HEK293T (cell line): ENCODE measurements at regions not wholly inside any gene's neighbourhood (a gene's known extent, or its start where the extent isn't known, plus 50 kb on each side); places are given as distances from the start of the nearest gene placed in this dataset.

ENCODE experiments used
- CTCF ChIA-PET: fragments of 350-600 bp; formaldehyde crosslinking; extraction: SDS; loops from one replicate; lab custom pipeline; 2021; ENCODE audit warnings: antibody characterized with exemption, inconsistent platforms; lab: Yijun Ruan, JAX
- POLR2A ChIA-PET: fragments of 350-600 bp; formaldehyde crosslinking; extraction: SDS; loops from one replicate; lab custom pipeline; 2020; ENCODE audit warnings: antibody characterized with exemption, inconsistent platforms; lab: Yijun Ruan, JAX
- DNase-seq: peaks from one replicate; pipeline ENCODE4 v3.0.0; 2012; ENCODE audit warnings: mixed read lengths; ENCODE audit errors: extremely low spot score
- ARNT ChIP-seq: fragments of 450-650 bp; IDR thresholded peaks from 2 replicates; pipeline ENCODE4 v1.6.1; 2017; ENCODE audit warnings: mild to moderate bottlenecking
- BHLHE40 ChIP-seq: fragments of 450-650 bp; IDR thresholded peaks from 2 replicates; pipeline ENCODE4 v1.6.1; 2016; ENCODE audit warnings: mild to moderate bottlenecking, moderate library complexity, borderline replicate concordance
- CTBP1 ChIP-seq: fragments of 450-650 bp; IDR thresholded peaks from 2 replicates; pipeline ENCODE4 v1.6.1; 2016; ENCODE audit warnings: borderline replicate concordance
- ELF4 ChIP-seq: fragments of 450-650 bp; IDR thresholded peaks from 2 replicates; pipeline ENCODE4 v1.6.1; 2017; ENCODE audit warnings: antibody characterized with exemption
- FOXA1 ChIP-seq: fragments of 450-650 bp; IDR thresholded peaks from 2 replicates; pipeline ENCODE4 v1.6.1; 2016; ENCODE audit warnings: mild to moderate bottlenecking
- FOXK2 ChIP-seq: fragments of 450-650 bp; IDR thresholded peaks from 2 replicates; pipeline ENCODE4 v1.6.1; 2016; ENCODE audit warnings: mild to moderate bottlenecking
- FOXM1 ChIP-seq: fragments of 450-650 bp; IDR thresholded peaks from 2 replicates; pipeline ENCODE4 v1.6.1; 2017; ENCODE audit warnings: mild to moderate bottlenecking, borderline replicate concordance
- HDGF ChIP-seq: fragments of 450-650 bp; IDR thresholded peaks from 2 replicates; pipeline ENCODE4 v1.6.1; 2017; ENCODE audit warnings: antibody characterized with exemption, borderline replicate concordance
- L3MBTL2 ChIP-seq: fragments of 450-650 bp; conservative IDR thresholded peaks from 2 replicates; pipeline ENCODE4 v1.6.1; 2016; ENCODE audit warnings: mild to moderate bottlenecking
- LEF1 ChIP-seq: fragments of 450-650 bp; IDR thresholded peaks from 2 replicates; pipeline ENCODE4 v1.6.1; 2017; ENCODE audit warnings: mild to moderate bottlenecking, borderline replicate concordance
- NFRKB ChIP-seq: fragments of 450-650 bp; IDR thresholded peaks from 2 replicates; pipeline ENCODE4 v1.6.1; 2016; ENCODE audit warnings: mild to moderate bottlenecking, moderate library complexity
- SP1 ChIP-seq: fragments of 450-650 bp; IDR thresholded peaks from 2 replicates; pipeline ENCODE4 v1.6.1; 2017
- SUZ12 ChIP-seq: fragments of 450-650 bp; IDR thresholded peaks from 2 replicates; pipeline ENCODE4 v1.6.1; 2016; ENCODE audit warnings: mild to moderate bottlenecking
- TARDBP ChIP-seq: fragments of 450-650 bp; IDR thresholded peaks from 2 replicates; pipeline ENCODE4 v1.6.1; 2016
- ZNF384 ChIP-seq: fragments of 450-650 bp; IDR thresholded peaks from 2 replicates; pipeline ENCODE4 v1.6.1; 2016
- TF ChIP-seq, protein P1 (sequence below): fragments of 450-650 bp; IDR thresholded peaks from 2 replicates; pipeline ENCODE4 v1.6.1; 2016

DNA sequence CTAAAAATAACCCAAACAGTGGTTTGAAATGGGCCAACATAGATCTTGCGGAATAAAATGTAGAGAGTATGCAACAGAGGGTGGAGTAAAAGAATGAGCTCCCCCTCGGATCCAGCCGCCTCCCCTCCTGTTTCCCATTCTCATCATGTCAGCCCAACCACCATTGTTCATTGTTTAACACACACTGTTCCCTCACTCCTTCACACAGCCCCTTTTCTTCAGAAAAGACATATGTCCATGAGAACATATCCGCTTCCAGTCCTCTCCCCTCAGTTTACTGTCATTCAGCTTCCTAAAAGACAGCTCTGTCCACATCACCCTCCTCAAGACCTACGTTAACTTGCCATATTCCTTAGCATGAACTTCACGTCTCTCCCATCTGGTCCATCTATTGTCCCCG, 62.9 kb upstream of the SERTAD2 start:
- ChIA-PET CTCF (interaction anchor here (0.7 kb wide), 1 partner anchor 72 kb away, joined by 3 read pairs; no protein-coding TSS in a partner anchor), POLR2A (interaction anchor here (1.4 kb wide), 1 partner anchor 34 kb away, joined by 4 read pairs; no protein-coding TSS in a partner anchor)
- DNase-seq, result no peak
- TF ChIP-seq FOXK2, result no peak
- TF ChIP-seq ELF4, result no peak
- TF ChIP-seq LEF1, result no peak
- no peak for TF ChIP-seq FOXM1
- no peak for TF ChIP-seq ARNT
- no peak for TF ChIP-seq BHLHE40
- TF ChIP-seq, protein P1, sequence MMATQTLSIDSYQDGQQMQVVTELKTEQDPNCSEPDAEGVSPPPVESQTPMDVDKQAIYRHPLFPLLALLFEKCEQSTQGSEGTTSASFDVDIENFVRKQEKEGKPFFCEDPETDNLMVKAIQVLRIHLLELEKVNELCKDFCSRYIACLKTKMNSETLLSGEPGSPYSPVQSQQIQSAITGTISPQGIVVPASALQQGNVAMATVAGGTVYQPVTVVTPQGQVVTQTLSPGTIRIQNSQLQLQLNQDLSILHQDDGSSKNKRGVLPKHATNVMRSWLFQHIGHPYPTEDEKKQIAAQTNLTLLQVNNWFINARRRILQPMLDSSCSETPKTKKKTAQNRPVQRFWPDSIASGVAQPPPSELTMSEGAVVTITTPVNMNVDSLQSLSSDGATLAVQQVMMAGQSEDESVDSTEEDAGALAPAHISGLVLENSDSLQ, result no peak
- TF ChIP-seq SUZ12, result no peak
- no peak for TF ChIP-seq FOXA1
- TF ChIP-seq SP1, result no peak
- TF ChIP-seq CTBP1, result no peak
- TF ChIP-seq TARDBP, result no peak
- no peak for TF ChIP-seq ZNF384
- TF ChIP-seq HDGF, result no peak
- TF ChIP-seq L3MBTL2, result no peak
- no peak for TF ChIP-seq NFRKB

DNA sequence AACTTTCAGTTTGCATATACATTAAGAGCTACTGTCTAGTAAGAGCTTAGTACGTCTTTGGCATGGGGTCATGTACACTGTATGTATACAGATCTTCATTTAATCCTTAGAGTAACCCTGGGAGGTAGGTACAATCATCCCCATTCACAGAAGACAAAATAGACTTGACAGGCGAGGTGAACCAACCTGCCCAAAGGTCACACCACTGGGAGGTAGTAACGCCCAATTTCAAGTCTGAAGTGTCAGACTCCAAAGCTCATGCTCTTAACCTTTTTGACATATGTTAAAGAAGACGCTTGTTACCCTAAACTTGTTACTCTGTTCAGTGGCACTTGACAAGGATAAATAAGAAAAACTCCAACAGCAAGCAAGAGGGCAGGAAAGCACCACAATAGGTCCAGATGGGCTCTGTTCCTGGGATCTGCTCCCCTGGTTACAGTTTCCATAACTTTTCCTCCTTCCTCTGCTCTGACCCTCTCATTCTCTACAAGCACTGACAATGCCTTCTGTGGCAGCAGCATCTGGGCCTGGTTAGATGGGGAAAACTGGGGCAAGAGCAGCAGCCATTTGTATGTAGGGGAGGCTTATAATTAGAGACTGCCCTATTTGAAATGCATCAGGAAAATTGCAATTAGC, 64.7 kb upstream of the SERTAD2 start:
- no peak for DNase-seq
- TF ChIP-seq, protein P1, result no peak
- TF ChIP-seq FOXM1 (no peak), BHLHE40 (no peak), HDGF (no peak), SUZ12 (no peak), L3MBTL2 (no peak), CTBP1 (no peak), LEF1 (no peak), FOXK2 (no peak), ARNT (no peak), TARDBP (no peak), FOXA1 (no peak), ZNF384 (no peak), ELF4 (no peak), NFRKB (no peak), SP1 (no peak)
- ChIA-PET CTCF (interaction anchor here (0.5 to 0.6 kb wide), 2 partner anchors 53 to 91 kb away, joined by 3 to 5 read pairs; no protein-coding TSS in a partner anchor), POLR2A (no interaction called here)

DNA sequence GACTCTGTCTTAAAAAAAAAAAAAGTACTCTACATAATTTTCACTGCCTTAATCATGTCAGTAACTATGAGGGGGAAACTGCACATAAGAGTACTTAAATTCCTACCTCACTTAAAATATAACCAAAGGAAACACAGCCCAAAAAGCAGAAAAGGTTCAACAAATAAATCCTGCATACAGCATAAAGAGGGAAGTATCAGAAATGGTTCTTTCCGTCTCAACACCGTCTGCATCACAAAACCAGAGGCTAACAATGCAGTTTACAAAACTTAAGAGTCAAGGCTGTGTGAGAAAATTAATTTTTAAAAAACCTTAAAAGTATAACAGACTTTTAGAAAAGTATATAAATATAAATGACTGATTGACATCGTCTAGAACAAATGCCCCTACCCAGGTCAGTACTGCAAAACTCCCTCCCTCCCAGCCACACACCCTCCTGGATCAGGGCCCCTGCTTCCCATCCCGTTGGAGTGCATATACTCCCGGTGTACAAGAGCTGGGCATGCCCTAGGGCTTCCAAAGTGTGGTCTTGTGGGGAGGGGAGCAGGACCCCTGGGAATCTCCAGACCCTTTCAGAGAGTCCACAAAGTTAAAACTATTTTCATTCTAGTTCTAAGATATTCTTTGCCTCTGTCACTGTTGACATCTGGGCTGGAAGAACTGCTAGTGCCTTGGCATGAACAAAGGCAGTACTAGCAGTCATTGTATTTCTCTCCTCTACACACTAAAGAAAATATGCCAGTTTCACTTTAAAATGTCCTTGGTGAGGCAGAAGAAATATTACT, 67.0 kb upstream of the SERTAD2 start:
- no peak for DNase-seq
- no peak for TF ChIP-seq FOXM1
- no peak for TF ChIP-seq FOXA1
- TF ChIP-seq, protein P1, result no peak
- ChIA-PET CTCF (no interaction called here), POLR2A (interaction anchor here (1.0 kb wide), 1 partner anchor 67 kb away, joined by 3 read pairs; the partner anchor contains the start of gene SERTAD2)

- ChIA-PET CTCF (interaction anchor here (0.6 kb wide), 1 partner anchor 367 kb away, joined by 3 read pairs; no protein-coding TSS in a partner anchor), POLR2A (interaction anchor here (1.0 kb wide), 1 partner anchor 68 kb away, joined by 3 read pairs; the partner anchor contains the start of gene SERTAD2)
- TF ChIP-seq FOXK2, result no peak
- TF ChIP-seq ARNT, result no peak
- DNase-seq, result no peak
Measured at GRCh38 chr2:64721320-64721623, 67.6 kb upstream of the SERTAD2 start.

- POLR2A ChIA-PET, result no interaction called here
- CTCF ChIA-PET, result interaction anchor here (0.6 kb wide), 1 partner anchor 72 kb away, joined by 3 read pairs; no protein-coding TSS in a partner anchor
- TF ChIP-seq L3MBTL2 (no peak), CTBP1 (no peak), ARNT (no peak), BHLHE40 (no peak)
- no peak for DNase-seq
Measured at GRCh38 chr2:64722291-64723044, 68.8 kb upstream of the SERTAD2 start.
